Right ventricle myocardium inferior (tissue), 1 donor: ENCODE measurements at regions not wholly inside any gene's neighbourhood (a gene's known extent, or its start where the extent isn't known, plus 50 kb on each side); places are given as distances from the start of the nearest gene placed in this dataset.

Source experiments
- ATAC-seq: fragments of 200-7000 bp; cut with Tn5 transposase; one replicate; pipeline ENCODE4 v1.9.1; 2020; ENCODE audit warnings: mild to moderate bottlenecking, moderate library complexity
- DNase-seq: peaks from one replicate; pipeline ENCODE4 v3.0.0; 2021; ENCODE audit errors: missing footprints
- intact Hi-C: fragments of 100-400 bp; cut with DNase I; formaldehyde crosslinking; loops from one replicate; pipeline ENCODE4 v1.11.0; 2022
- donor health status: DM: no; HTN: yes; CAD: no; lungs with severe emphysema.

- ATAC-seq = no peak
- DNase-seq = no peak
- intact Hi-C loops = loop anchor here (10.0 kb wide), 1 partner anchor 657 kb away; no protein-coding TSS in a partner anchor
Measured at GRCh38 chr18:65081786-65082185, 669.0 kb upstream of the CDH7 start.

- no peak for DNase-seq
- ATAC-seq = no peak
- intact Hi-C loops = no loop called here
Measured at GRCh38 chr18:65073060-65073550, 677.7 kb upstream of the CDH7 start.

- intact Hi-C loops = loop anchor here (5.0 kb wide), 1 partner anchor 65 kb away; no protein-coding TSS in a partner anchor
- peak; percentile 42 for ATAC-seq
- DNase-seq = no peak
Measured at GRCh38 chr18:65057439-65058083, 693.3 kb upstream of the CDH7 start.

GRCh38 chr18:65056575-65056974, 694.2 kb upstream of the CDH7 start:
- ATAC-seq = no peak
- DNase-seq = no peak
- intact Hi-C loops = loop anchor here (5.0 kb wide), 1 partner anchor 64 kb away; no protein-coding TSS in a partner anchor

- ATAC-seq (no peak), DNase-seq (no peak)
Measured at GRCh38 chr18:65049586-65049985, 701.2 kb upstream of the CDH7 start.

GRCh38 chr18:65039578-65039977, 711.2 kb upstream of the CDH7 start:
- DNase-seq (no peak), ATAC-seq (no peak)
- intact Hi-C loops = no loop called here

More at GRCh38 chr18:65049586-65049985, 701.2 kb upstream of the CDH7 start:
- intact Hi-C loops = no loop called here

GRCh38 chr18:65035701-65036100, 715.1 kb upstream of the CDH7 start:
- no peak for ATAC-seq
- intact Hi-C loops = no loop called here

GRCh38 chr18:65025756-65026155, 725.1 kb upstream of the CDH7 start:
- ATAC-seq (no peak), DNase-seq (no peak)
- intact Hi-C loops = no loop called here

More at GRCh38 chr18:65035701-65036100, 715.1 kb upstream of the CDH7 start:
- DNase-seq = no peak

GRCh38 chr18:65021021-65021420, 729.8 kb upstream of the CDH7 start:
- intact Hi-C loops = no loop called here
- DNase-seq (no peak), ATAC-seq (no peak)

GRCh38 chr18:65018184-65018583, 732.6 kb upstream of the CDH7 start:
- DNase-seq (no peak), ATAC-seq (no peak)
- intact Hi-C loops = no loop called here

GRCh38 chr18:65017372-65017760, 733.4 kb upstream of the CDH7 start:
- intact Hi-C loops = no loop called here
- no peak for ATAC-seq
- no peak for DNase-seq

- DNase-seq (no peak), ATAC-seq (no peak)
- intact Hi-C loops = no loop called here
Measured at GRCh38 chr18:65016631-65017371, 734.0 kb upstream of the CDH7 start.

- intact Hi-C loops = loop anchor here (5.0 kb wide), 1 partner anchor 63 kb away; no protein-coding TSS in a partner anchor
- ATAC-seq (no peak), DNase-seq (no peak)
Measured at GRCh38 chr18:64994370-64994769, 756.4 kb upstream of the CDH7 start.

- no peak for DNase-seq
- intact Hi-C loops = loop anchor here (5.0 kb wide), 1 partner anchor 64 kb away; no protein-coding TSS in a partner anchor
- peak; percentile 41 for ATAC-seq
Measured at GRCh38 chr18:64993695-64994094, 757.1 kb upstream of the CDH7 start.

GRCh38 chr18:64992654-64993053, 758.2 kb upstream of the CDH7 start:
- DNase-seq (no peak), ATAC-seq (peak; percentile 86)
- intact Hi-C loops = loop anchor here (5.0 kb wide), 1 partner anchor 65 kb away; no protein-coding TSS in a partner anchor

- intact Hi-C loops = loop anchor here (5.0 kb wide), 1 partner anchor 66 kb away; no protein-coding TSS in a partner anchor
- peak; percentile 61 for ATAC-seq
- no peak for DNase-seq
Measured at GRCh38 chr18:64991102-64991501, 759.7 kb upstream of the CDH7 start.

- intact Hi-C loops = no loop called here
- no peak for DNase-seq
- ATAC-seq = no peak
Measured at GRCh38 chr18:64986906-64987495, 763.8 kb upstream of the CDH7 start.

GRCh38 chr18:64983497-64984238, 767.1 kb upstream of the CDH7 start:
- intact Hi-C loops = no loop called here
- DNase-seq (no peak), ATAC-seq (no peak)
